Pulmonary artery endothelial cell (primary cell): ENCODE measurements at regions not wholly inside any gene's neighbourhood (a gene's known extent, or its start where the extent isn't known, plus 50 kb on each side); places are given as distances from the start of the nearest gene placed in this dataset.
A peak's percentile ranks its signal among the peaks of the same experiment; 100 is the strongest.

Source experiments
- DNase-seq: peaks from one replicate; pipeline ENCODE4 v3.0.0-alpha.2; 2011; ENCODE audit warnings: low read depth, low spot score

DNA sequence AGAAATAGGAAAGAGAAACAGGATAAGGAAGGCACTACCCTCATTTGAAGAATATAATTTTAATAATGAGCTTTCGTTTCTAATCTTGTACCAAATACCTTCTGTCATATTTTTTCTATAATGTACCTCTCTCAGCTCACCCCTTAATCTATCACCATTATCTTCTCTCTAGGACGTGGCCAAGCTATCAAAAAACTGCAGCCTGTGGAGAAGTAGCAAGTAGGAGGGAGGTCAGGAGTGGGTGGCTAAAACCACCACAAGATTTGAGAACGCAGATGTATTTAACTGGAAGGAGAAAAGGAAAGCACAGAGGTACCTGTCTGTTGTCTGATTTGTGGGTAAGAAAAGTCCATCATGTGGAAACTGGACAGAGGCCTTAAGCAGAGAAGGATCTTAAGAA is 576.7 kb upstream of the DIPK2B start:
- DNase-seq: no peak

DNA sequence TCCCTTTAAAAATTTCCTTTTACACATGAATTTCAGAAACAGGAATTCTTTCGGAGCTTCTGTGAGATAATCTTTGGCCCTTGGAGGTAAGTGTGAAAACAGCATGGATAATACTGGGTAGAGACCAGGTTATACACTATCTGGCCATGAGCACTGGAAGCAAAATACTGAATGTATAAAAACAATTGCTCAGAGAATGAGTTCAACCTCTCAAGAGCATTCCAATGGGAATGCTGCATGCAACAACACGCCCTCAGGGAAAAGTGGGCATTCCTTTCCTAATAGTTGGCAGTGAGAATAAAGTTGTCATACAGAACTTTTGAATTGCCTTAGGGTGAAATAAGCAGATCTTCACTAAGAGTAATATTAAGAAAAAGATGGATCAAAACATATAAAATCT is 574.8 kb upstream of the DIPK2B start:
- peak; percentile 76 for DNase-seq

DNA sequence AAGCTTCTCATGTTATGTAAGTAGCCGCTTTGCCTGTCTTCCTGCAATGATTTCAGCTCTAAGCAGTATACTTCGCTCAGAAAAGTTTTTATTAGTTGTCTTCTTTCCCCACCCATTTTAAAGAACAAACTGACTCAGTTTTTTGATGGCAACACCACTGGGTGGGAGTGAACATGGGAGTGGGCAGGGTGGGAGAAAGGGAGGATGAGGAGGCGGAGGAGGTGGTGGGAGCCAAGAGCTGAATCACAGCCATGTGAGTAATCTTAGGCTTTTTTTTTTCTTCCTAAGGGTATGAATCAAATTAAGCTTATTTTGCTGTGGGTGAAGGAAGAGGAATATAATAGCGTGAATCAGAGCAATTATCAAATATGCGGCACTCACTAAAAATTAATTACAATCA is 574.3 kb upstream of the DIPK2B start:
- peak; percentile 50 for DNase-seq

DNA sequence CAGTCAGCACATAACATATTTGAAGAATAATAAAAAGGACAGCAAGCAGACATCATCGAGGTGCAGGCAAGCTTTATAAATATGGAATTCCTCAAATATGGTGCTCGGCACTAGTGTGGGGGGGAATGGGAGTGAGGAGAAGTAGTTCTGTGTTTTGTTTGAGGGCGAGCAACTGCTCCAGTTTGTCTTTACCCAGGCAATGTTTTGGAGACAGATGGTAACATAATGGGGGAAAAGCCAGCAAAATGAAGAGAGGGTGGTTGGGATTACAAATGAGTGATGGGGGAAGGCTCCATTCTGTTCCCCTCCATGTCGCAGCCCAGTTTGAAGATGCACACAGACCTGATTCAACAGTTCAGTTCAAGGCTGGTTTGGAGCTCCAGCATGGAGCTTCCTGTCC is 572.9 kb upstream of the DIPK2B start:
- no peak for DNase-seq

DNA sequence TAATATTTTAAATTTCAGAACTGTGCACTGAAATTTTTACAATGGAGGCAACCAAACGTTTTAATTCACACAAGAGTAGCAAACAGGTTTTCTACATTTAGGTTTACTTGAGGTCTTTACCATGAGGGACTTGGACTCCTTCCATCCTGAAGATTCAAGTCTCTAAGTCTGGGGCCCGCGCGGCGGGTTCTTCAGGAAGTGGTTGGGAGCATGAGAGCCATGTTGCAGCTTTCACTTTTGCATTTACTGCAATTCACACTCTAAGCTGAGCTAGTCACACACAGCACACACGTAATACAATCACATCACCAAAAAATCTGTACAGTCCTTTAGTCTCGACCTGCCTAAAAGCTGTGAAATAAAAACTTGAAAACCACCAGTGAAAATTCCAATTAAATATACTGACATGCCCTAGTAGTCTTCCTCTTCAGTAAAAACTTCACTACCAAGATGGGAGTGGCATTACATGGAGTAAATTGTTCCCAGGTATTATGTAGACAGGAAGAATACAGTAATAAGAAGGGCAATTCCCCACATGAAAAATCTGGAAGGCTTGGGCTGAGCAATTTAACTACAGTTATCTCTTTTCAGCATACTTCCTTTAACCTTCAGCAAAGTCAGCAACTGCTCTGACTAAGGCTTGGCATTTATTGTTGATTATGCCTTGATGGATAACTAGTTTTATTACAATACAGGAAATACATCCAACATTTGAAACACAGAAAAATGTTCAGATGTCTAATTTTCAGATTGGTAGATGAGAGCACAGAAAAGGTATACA is 571.1 kb upstream of the DIPK2B start:
- DNase-seq: no peak

DNA sequence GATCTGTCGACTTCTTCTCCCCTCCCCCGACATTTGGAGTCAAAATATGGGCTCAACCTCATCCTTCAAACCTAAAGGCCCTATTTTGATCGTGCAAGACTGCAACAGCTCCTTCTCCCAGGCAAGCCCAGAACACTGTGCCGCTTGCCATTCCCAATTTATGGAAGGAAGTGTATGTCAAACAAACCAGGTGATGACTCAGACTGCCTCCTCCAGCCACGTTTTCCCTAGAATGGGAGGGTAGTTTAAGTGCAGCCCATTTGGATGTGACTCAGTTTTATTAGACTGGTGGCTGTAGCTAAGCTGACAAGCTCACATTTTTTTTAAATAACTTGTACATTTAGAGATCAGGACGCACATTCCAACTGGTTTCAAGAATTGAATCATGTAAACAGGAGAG is 570.4 kb upstream of the DIPK2B start:
- peak; percentile 75 for DNase-seq

DNA sequence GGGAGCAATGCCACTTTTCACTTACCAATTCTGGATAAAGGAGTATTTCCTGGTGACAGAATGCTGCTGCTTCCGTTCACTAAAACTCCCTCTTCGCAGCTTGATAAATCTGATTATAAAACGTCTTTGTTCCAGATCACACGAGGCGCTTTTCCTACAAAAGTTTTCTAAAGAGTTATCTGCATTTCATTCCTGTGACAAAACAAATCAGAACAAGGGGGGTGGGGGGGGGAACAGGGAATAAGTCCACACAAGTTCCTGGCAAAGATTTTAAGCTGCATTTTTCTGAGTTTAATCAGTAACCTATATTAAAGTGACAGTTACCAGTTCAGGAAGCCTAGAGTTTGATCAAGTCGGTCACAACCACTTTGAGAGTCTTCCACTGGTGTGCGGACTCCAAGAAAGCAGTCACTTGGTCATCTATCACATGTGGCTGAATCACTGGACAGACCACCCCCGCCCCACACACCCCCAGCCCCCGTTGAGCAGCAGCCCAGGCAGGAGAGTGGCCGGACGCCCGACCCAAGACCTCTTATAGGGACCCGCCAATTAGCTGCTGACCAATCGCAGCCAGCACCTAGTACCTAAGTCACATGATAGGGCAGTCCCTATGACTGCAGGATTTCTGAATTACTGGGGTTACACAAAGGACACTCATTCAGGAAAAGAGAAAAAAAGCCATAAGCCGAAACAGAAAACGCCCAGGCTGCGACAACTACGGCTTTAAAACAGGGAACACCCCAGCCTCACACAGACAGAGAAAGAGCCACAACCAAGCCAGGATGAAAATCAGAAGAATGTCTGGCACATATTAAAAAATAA is 569.3 kb upstream of the DIPK2B start:
- peak; percentile 82 for DNase-seq

DNA sequence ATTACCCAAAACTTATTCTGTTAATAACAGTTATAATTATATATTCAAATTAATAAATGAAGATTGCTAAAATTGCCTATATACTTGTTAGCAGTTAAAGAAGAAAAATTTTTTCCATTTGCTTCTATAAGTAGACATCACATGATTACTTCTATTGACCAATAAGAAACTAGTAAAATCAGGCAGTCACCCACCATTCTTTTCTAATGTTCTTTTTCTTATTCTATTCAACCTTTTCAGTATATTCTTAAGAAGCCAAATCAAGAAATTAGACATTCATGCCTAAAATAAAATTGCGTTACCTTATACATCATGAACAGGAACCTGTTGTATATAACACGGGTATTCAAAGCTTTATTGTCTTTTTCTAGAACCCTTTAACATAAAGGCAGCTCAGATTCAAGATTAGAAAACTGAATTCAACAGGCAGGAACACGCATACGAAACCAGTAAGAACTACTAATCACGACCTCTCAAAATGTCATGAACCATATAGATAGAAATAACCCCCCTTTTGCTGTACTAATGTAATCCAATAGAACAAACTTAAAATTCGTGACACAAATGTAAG is 568.1 kb upstream of the DIPK2B start:
- no peak for DNase-seq

DNA sequence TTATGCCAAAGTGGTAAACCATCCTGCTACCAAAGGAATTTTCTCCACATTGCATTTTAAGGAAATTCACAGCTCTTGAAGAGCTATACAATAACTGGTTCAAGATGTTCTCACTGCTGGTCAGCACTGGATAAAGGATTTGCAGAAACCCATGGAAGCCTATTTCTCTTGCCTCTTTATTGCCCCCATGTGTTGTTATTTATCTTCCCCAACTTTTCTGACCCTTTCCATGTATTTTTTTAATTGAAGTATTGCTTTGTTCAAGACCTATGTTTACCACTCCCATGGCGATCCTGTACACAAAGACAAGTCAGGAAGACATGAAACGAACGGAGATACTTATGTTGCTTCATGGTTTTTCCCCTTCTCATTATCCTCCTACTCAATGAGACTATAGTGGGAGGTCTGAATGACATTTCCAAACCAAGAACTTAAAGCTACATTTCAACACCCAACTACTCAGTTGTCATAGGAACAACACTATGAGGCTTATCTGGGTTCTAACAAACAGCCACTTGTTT is 566.4 kb upstream of the DIPK2B start:
- no peak for DNase-seq

DNA sequence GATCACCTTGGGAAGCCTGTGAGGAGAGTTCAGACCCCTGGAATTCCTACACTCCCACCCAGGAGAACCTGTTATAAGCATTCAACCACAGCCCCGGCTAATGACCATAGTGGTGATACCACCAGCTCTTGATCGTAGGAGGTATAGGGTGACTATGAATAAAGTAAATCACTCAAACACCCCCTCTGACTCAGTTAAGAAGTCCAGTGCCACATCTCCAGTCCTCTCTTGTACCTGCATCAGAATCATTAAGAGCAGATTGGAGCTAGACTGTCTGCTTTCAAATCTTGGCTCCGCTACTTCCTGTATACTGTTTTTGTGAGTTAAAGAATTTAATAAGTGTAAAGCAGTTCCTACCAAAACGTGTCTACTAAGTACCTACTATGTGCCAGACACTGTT is 565.1 kb upstream of the DIPK2B start:
- no peak for DNase-seq

DNA sequence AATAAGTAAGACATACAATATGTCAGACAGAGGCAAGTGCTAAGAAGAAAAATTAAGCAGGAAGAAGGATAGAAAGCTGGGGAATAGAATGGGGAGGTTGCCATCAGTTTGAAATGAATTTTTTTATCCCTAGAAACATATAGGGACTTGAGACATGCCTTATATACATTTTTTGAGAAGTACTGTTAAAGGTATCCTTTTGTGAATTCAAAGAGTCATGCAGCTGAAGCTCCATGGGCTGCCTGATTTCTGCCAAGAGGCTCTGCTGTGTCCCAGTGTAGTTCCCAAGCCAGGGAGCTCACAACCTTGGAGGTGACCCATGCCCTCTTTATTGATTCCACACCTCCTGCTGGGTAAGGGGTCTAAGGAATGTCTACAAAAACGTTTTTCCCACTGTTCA is 564.6 kb upstream of the DIPK2B start:
- DNase-seq: no peak

DNA sequence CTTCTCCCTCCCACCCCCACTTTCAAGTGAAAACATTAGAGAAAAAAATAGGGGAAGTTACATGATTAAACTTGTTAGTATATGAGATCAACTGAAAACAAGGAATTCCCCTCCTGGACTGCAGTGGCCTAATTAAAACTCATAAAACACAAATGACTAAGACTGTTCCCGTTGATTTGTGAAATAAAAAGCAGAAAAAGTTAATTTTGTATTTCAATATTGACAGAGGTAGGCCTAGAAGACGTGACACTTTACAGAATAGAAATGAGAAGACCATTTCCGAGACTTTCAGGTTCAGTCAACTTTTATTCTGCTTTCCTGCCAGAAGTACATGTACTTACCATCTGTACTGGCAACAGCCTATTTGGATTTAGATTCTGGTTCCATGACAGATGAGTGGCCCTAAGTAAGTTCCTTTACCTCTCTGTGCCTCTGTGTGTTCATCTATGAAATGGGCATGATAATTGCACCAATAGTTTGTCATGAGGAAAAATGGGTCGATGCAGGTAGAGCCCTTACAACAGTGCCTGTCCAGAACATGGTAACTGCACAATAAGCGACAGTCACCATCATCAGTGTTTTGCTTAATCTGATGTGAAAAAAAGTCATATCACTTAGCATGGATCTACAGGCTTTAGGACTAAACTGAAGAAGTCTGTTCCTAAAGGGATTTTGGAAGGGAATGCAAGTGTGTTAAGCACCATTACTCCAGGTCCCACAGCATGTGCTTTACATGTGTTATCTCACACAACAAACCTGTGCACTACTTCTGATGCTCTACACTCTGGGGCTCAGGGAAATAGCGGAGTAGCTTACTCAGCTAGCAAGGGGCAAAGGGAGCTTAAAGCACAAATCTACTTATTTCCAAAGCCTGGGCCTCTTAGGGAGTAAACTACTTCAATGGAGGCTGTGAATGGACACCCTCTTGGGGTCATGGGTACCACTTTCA is 562.3 kb upstream of the DIPK2B start:
- no peak for DNase-seq

DNA sequence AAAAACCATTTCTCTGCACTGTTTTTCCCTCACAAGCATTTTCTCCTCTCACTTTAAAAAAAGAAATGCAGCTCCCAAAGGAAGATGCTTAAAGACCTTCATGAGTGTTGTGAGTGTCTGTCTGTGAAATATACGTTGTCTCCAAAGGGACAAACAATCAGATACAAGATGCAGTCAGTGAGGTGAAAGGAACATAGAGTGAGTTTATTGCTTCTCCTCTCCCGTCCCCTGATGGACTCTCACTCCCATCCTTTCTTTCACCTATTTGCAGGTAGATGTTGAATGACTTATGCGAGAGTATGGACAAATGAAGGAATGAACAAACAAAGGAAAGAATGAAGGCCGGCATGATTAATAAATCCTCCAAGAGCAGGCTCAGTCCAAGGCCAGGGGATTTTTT is 561.2 kb upstream of the DIPK2B start:
- DNase-seq: no peak

DNA sequence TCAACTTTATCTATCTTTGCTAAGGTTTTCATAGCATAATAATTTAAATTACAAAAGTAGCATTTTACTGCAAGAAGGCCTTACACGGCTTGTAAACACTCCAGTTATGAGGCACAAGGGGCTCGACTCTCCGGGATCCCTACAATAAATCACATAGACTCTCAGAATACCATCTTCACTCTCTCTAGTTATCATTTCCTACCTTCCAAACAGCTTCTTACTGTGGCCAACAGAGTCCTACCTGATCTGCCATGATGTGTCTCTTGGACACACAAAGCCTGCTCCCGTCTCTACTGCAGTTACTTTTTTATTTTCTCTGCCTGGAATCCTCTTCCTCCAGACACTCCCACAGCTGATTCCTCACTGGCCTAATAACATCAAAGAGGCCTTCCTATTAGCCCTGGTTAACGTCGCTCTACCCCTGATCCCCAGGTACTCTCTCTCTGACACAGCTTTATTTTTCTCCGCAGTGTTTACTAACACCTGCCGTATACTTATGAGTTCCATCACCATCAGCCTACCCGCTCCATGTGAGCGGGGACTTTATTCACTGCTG is 559.6 kb upstream of the DIPK2B start:
- no peak for DNase-seq

DNA sequence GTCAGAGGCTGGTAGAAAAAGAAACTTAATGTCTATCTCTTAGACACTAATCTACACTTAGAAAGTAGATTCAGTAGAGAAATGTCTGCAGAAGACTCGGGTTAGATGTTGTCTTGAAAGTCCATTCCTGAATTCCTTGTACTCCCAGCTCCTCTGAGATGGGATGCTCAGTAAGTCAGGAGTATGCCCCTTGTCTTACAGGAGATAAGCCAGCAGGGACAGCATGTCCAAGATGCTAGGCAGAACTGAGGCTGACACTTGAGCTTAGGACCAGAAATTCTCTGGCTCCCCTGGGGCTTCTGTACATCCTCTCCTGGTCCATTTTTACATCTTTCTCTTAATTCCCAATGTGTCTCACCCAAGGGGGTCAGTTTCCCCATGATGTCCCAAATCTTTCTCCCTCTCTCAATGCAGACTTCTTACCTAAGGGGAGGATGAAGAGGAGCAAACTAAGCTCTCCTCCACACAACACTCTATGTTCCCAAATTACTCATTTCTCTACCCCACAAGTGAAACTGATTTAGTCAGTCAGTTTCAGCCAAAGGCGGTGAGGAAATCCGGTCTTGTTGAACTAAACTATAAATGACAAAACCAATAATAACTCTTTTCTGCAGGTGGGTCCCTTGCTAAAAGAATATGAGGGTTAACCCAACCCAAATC is 558.2 kb upstream of the DIPK2B start:
- no peak for DNase-seq

DNA sequence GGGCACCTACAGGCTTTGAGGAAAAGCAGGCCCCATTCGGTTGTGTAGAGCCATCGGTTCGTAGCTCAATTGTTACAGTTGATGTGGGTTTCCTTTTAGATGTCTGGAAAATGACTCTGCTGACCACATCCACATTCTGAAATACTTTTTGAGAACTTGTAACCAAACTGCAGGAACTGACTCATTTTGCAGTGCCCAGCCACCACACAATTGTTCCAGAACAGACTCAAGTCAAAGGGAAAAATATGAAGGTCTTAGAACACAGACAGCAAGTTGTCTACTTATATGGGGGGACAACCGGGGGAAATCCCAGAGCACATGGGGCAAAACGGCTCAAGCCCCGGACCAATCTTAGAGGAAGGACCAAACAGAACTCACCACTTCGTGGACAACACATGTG is 557.6 kb upstream of the DIPK2B start:
- peak; percentile 60 for DNase-seq

DNA sequence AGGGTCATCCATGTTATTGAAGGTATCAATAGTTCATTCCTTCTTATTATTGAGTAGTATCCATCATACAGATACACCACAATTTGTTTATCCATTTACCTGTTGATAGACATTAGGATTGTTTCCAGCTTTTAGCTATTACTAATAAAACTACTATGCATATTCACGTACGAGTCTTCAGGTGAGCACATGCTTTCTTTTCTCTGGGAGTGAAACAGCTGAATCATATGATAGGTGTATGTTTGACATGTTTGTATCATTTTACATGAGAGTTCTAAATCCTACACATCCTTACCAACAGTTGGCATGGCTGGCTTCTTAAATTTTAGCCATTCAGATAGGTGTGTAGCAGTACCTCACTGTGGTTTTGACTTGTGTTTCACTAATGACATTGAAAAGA is 556.6 kb upstream of the DIPK2B start:
- no peak for DNase-seq

DNA sequence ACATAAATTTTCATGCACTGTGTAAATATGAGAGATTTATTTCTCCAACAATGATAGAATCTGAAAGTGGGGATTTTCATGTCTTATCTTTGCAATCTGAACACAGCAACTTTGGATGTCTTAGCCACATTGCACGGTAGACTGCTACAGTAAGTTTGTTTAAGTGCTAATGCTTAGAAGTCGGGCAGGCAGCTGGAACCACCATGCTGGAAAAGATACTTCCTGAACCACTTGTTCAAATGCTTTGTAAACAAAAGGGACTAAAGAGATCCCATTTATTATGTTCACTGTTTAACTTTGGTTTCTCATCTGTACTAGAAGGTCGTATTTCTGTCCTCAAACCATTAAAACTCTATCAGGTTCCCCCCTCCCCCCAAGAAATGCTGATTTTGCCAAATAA is 555.9 kb upstream of the DIPK2B start:
- DNase-seq: no peak

DNA sequence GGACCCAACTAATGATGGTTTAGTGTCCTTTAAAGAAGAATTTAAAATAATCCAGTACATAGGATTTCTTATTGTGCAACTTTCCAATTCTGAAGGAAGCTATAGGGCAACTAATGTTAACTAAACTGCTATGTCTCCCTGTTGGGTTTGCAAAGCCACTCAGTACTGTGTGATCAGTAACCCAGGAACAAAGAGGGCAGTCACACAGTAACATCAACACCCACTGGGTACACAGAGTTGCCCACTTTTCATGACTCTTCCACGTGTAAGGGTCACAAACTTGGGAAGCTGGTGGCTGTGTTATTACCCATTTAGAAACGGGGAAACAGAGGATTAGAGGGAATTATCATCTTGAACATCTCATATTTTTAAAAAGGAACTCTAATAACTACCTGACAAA is 555.0 kb upstream of the DIPK2B start:
- DNase-seq: no peak

DNA sequence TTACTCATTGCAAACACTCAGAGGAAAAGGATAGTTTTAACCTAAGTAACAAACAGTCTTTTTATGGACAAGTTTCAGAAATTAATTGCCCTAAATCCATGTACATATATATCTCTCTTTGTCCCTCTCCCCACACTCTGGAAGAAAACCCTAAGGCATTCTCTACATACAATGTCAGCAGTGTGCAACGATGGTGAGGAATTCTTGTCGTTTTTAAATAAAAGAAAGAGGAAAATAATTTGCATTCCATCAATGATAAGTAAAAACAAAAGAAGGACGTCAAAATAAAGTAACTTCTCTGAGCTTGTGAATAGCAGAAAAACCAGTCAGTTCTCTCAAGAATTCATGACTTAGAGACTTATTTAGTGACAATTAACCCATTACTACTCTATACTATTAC is 550.5 kb upstream of the DIPK2B start:
- no peak for DNase-seq
